GM23338 (cell line): ENCODE measurements at regions not wholly inside any gene's neighbourhood (a gene's known extent, or its start where the extent isn't known, plus 50 kb on each side); places are given as distances from the start of the nearest gene placed in this dataset.

Experiments used
- ATAC-seq: fragments of 200-7000 bp; cut with Tn5 transposase; 3 replicates; pipeline ENCODE4 v1.9.1; 2020
- DNase-seq: peaks from one replicate; pipeline ENCODE4 v3.0.0-alpha.2; 2015; ENCODE audit warnings: low spot score
- H2AFZ ChIP-seq: fragments of 200-600 bp; sonication (generic); 2 replicates; pipeline ENCODE4 v1.8.0; 2016; ENCODE audit warnings: antibody characterized with exemption, mild to moderate bottlenecking, moderate library complexity
- H3F3A ChIP-seq: fragments of 200-600 bp; sonication (generic); replicated peaks from 2 replicates; pipeline ENCODE4 v1.8.0; 2017; ENCODE audit warnings: antibody characterized with exemption, mixed run types, low read depth
- H3K27ac ChIP-seq: fragments of 200-600 bp; sonication (generic); 2 replicates; pipeline ENCODE4 v1.6.1; 2016; ENCODE audit warnings: low read depth
- H3K27me3 ChIP-seq: fragments of 200-600 bp; sonication (generic); 2 replicates; pipeline ENCODE4 v1.8.0; 2016; ENCODE audit warnings: mild to moderate bottlenecking, mixed run types, moderate library complexity; ENCODE audit not compliant: insufficient read depth
- H3K36me3 ChIP-seq: fragments of 200-600 bp; sonication (generic); 2 replicates; pipeline ENCODE4 v1.8.0; 2016; ENCODE audit warnings: mild to moderate bottlenecking; ENCODE audit not compliant: insufficient read depth
- H3K4me1 ChIP-seq: fragments of 200-600 bp; sonication (generic); 2 replicates; pipeline ENCODE4 v1.8.0; 2016; ENCODE audit warnings: mild to moderate bottlenecking, moderate library complexity; ENCODE audit not compliant: insufficient read depth
- H3K4me2 ChIP-seq: fragments of 200-600 bp; sonication (generic); 2 replicates; pipeline ENCODE4 v1.7.1; 2017; ENCODE audit warnings: mixed run types
- H3K4me3 ChIP-seq: fragments of 200-600 bp; sonication (generic); 2 replicates; pipeline ENCODE4 v1.6.1; 2016; ENCODE audit warnings: mixed run types
- H3K79me2 ChIP-seq: fragments of 200-600 bp; sonication (generic); replicated peaks from 2 replicates; pipeline ENCODE4 v1.8.0; 2017; ENCODE audit warnings: mild to moderate bottlenecking; ENCODE audit not compliant: insufficient read depth
- H3K9me2 ChIP-seq: fragments of 200-600 bp; sonication (generic); 2 replicates; pipeline ENCODE4 v1.8.0; 2017; ENCODE audit not compliant: insufficient read depth
- H4K20me1 ChIP-seq: fragments of 200-600 bp; sonication (generic); replicated peaks from 2 replicates; pipeline ENCODE4 v1.8.0; 2017; ENCODE audit warnings: mild to moderate bottlenecking; ENCODE audit not compliant: insufficient read depth
- H3K27ac Mint-ChIP-seq: 2 replicates; pipeline ENCODE4 v1.8.0; 2020; ENCODE audit warnings: inconsistent platforms, mild to moderate bottlenecking, moderate library complexity, mixed read lengths
- H3K27me3 Mint-ChIP-seq: 3 replicates; pipeline ENCODE4 v1.8.0; 2022; ENCODE audit warnings: low read depth, mild to moderate bottlenecking, moderate library complexity, mixed read lengths, inconsistent platforms; ENCODE audit not compliant: insufficient read depth, poor library complexity
- H3K36me3 Mint-ChIP-seq: 3 replicates; pipeline ENCODE4 v1.8.0; 2021; ENCODE audit warnings: low read depth, mild to moderate bottlenecking, inconsistent platforms, moderate library complexity, mixed read lengths
- H3K4me1 Mint-ChIP-seq: 3 replicates; pipeline ENCODE4 v1.8.0; 2020; ENCODE audit warnings: mild to moderate bottlenecking, inconsistent platforms, mixed read lengths
- H3K4me3 Mint-ChIP-seq: 3 replicates; pipeline ENCODE4 v1.8.0; 2021; ENCODE audit warnings: moderate library complexity, mild to moderate bottlenecking, inconsistent platforms, mixed read lengths
- H3K9me3 Mint-ChIP-seq: 3 replicates; pipeline ENCODE4 v1.8.0; 2020; ENCODE audit warnings: moderate library complexity, mild to moderate bottlenecking, inconsistent platforms, mixed read lengths
- CREB1 ChIP-seq: fragments of 250-450 bp; sonication (Bioruptor Pico); IDR thresholded peaks from 2 replicates; pipeline ENCODE4 v1.5.0; 2020; ENCODE audit warnings: low read depth, mild to moderate bottlenecking, moderate library complexity
- CTCF ChIP-seq, 2 experiments: fragments of 200-600 bp in 1 of 2; sonication (generic) in 1 of 2; conservative IDR thresholded peaks; 2 replicates each; pipeline versions ENCODE4 v1.5.1 to v1.6.1; 2016 to 2017; ENCODE audit warnings: antibody characterized with exemption in 2 of 2, low read depth in 2 of 2, mild to moderate bottlenecking in 2 of 2, moderate library complexity in 1 of 2
- EZH2 ChIP-seq: fragments of 200-600 bp; sonication (generic); IDR thresholded peaks from one replicate; pipeline ENCODE4 v1.8.0; 2017; ENCODE audit warnings: antibody characterized with exemption, mild to moderate bottlenecking, low read depth; ENCODE audit not compliant: unreplicated experiment
- EZH2phosphoT487 ChIP-seq: fragments of 200-600 bp; sonication (generic); IDR thresholded peaks from one replicate; pipeline ENCODE4 v1.8.1; 2018; ENCODE audit warnings: antibody characterized with exemption; ENCODE audit not compliant: unreplicated experiment
- JUNB ChIP-seq: IDR thresholded peaks from one replicate; pipeline ENCODE4 v1.6.1; 2016; ENCODE audit warnings: antibody characterized with exemption; ENCODE audit not compliant: unreplicated experiment
- NANOG ChIP-seq: IDR thresholded peaks from 2 replicates; pipeline ENCODE4 v1.6.1; 2016; ENCODE audit warnings: antibody characterized with exemption, borderline replicate concordance
- POLR2AphosphoS5 ChIP-seq: IDR thresholded peaks from 2 replicates; pipeline ENCODE4 v1.6.1; 2016; ENCODE audit warnings: antibody characterized with exemption, low read depth
- STAT1 ChIP-seq: IDR thresholded peaks from one replicate; pipeline ENCODE4 v1.6.1; 2016; ENCODE audit warnings: antibody characterized with exemption; ENCODE audit not compliant: unreplicated experiment
- ZNF114 ChIP-seq: fragments of 250-450 bp; sonication (Bioruptor Pico); IDR thresholded peaks from 2 replicates; pipeline ENCODE4 v1.5.0; 2020; ENCODE audit warnings: mild to moderate bottlenecking, moderate library complexity
- ZNF331 ChIP-seq: fragments of 250-450 bp; sonication (Bioruptor Pico); IDR thresholded peaks from 2 replicates; pipeline ENCODE4 v1.5.0; 2020; ENCODE audit warnings: low read depth, mild to moderate bottlenecking, moderate library complexity
- ZNF462 ChIP-seq: fragments of 250-450 bp; sonication (Bioruptor Pico); IDR thresholded peaks from 2 replicates; pipeline ENCODE4 v1.5.0; 2020; ENCODE audit warnings: mild to moderate bottlenecking, moderate library complexity
- TF ChIP-seq, protein P1 (sequence below): IDR thresholded peaks from one replicate; pipeline ENCODE4 v1.6.1; 2018; ENCODE audit warnings: antibody characterized with exemption; ENCODE audit not compliant: unreplicated experiment
- TF ChIP-seq, protein P2 (sequence below): IDR thresholded peaks from 2 replicates; pipeline ENCODE4 v1.6.1; 2016; ENCODE audit warnings: antibody characterized with exemption

DNA sequence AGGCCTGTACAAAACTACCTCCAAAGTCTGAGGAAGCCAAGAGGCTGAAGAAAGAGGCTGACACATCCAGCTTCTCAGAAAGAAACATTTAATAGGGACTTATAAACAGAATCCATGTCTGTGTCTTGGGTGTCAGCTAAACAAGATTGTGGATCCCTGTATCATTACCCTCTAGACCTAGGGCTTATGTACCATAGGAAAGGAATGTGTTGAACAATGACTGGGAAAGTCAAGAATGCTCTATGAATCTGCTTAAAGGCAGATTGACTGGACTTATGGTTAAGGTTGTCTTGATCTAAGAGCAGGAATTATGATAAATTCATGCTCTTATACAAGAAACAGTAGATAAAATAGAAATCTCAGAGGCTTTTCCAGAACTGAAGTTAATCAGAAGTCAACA lies 335.7 kb upstream of the RPS23 start:
- Histone ChIP-seq H3K27me3 (no peaks in the 10 kb centered on the region), H3K9me2 (0 out of 2 replicates have a peak, but pooled peaks cover 3% of the 10 kb centered on the region), H3K4me1 (no peaks in the 10 kb centered on the region), H4K20me1 (no peaks in the 10 kb centered on the region), H3K36me3 (0 out of 2 replicates have a peak, but pooled peaks cover 5% of the 10 kb centered on the region), H3K4me2 (no peak overlapping the region), H3K4me3 (no peak overlapping the region), H3K27ac (no peak overlapping the region), H2AFZ (no peak overlapping the region), H3F3A (no peaks in the 10 kb centered on the region), H3K79me2 (no peaks in the 10 kb centered on the region)
- Mint-ChIP-seq H3K9me3 (peaks cover 11% of the 10 kb centered on the region), H3K27me3 (peaks cover 4% of the 10 kb centered on the region), H3K4me3 (no peak overlapping the region), H3K4me1 (no peaks in the 10 kb centered on the region), H3K36me3 (no peaks in the 10 kb centered on the region; the same call in 1 of the 3 replicates), H3K27ac (no peak overlapping the region)
- ATAC-seq (no peak), DNase-seq (no peak)
- TF ChIP-seq, protein P1, sequence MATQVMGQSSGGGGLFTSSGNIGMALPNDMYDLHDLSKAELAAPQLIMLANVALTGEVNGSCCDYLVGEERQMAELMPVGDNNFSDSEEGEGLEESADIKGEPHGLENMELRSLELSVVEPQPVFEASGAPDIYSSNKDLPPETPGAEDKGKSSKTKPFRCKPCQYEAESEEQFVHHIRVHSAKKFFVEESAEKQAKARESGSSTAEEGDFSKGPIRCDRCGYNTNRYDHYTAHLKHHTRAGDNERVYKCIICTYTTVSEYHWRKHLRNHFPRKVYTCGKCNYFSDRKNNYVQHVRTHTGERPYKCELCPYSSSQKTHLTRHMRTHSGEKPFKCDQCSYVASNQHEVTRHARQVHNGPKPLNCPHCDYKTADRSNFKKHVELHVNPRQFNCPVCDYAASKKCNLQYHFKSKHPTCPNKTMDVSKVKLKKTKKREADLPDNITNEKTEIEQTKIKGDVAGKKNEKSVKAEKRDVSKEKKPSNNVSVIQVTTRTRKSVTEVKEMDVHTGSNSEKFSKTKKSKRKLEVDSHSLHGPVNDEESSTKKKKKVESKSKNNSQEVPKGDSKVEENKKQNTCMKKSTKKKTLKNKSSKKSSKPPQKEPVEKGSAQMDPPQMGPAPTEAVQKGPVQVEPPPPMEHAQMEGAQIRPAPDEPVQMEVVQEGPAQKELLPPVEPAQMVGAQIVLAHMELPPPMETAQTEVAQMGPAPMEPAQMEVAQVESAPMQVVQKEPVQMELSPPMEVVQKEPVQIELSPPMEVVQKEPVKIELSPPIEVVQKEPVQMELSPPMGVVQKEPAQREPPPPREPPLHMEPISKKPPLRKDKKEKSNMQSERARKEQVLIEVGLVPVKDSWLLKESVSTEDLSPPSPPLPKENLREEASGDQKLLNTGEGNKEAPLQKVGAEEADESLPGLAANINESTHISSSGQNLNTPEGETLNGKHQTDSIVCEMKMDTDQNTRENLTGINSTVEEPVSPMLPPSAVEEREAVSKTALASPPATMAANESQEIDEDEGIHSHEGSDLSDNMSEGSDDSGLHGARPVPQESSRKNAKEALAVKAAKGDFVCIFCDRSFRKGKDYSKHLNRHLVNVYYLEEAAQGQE = no peak
- no peak for TF ChIP-seq CTCF (conservative IDR thresholded peaks at IDR 0.05; ENCODE audit: low read depth in 2 of 2)
- TF ChIP-seq, protein P2, sequence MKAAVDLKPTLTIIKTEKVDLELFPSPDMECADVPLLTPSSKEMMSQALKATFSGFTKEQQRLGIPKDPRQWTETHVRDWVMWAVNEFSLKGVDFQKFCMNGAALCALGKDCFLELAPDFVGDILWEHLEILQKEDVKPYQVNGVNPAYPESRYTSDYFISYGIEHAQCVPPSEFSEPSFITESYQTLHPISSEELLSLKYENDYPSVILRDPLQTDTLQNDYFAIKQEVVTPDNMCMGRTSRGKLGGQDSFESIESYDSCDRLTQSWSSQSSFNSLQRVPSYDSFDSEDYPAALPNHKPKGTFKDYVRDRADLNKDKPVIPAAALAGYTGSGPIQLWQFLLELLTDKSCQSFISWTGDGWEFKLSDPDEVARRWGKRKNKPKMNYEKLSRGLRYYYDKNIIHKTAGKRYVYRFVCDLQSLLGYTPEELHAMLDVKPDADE = no peak
- TF ChIP-seq EZH2phosphoT487 = no peak
- TF ChIP-seq ZNF114 (CRISPR knock-in tag) = no peak
- no peak for TF ChIP-seq JUNB
- no peak for TF ChIP-seq CREB1 (CRISPR knock-in tag)
- no peak for TF ChIP-seq STAT1
- no peak for TF ChIP-seq NANOG
- TF ChIP-seq EZH2 = no peak
- no peak for TF ChIP-seq POLR2AphosphoS5
- no peak for TF ChIP-seq ZNF331 (CRISPR knock-in tag)
- TF ChIP-seq ZNF462 (CRISPR knock-in tag) = no peak
